ENCODE measurements at regions not wholly inside any gene's neighbourhood (a gene's known extent, or its start where the extent isn't known, plus 50 kb on each side); places are given as distances from the start of the nearest gene placed in this dataset.
"Not testable (repeated sequence)": the region's sequence is repeated elsewhere in the genome, so short reads cannot be mapped to it uniquely, and the experiment has no call there.

DNA sequence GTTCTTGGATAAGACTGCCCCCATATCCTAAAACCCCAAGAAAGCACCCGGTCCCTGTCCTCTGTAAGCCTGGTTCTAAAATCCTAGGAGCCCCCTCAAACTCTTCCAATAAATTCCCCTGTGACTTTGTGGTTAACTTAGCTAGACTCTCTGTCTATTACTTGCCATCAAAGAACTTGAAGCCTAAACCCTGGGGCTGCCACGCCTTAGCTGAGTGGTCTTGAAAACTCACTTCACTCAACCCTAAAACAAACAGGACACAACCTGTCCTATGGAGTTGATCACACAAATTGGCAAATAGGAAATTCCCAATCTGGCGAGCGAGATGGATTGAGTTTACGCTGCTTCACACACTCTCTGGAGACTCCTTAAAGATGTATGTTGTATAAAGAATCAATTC, 191.4 kb upstream of the SVIL start:
- Mint-ChIP-seq H3K27me3 (peaks cover 2% of the 10 kb centered on the region), H3K9me3 (peaks cover 9% of the 10 kb centered on the region), H3K36me3 (ENCODE audit: low read depth) (no peaks in the 10 kb centered on the region), H3K4me3 (no peak overlapping the region), H3K4me1 (peaks cover 2% of the 10 kb centered on the region), H3K27ac (no peak overlapping the region)
- DNase-seq (no peak), ATAC-seq (no peak)

DNA sequence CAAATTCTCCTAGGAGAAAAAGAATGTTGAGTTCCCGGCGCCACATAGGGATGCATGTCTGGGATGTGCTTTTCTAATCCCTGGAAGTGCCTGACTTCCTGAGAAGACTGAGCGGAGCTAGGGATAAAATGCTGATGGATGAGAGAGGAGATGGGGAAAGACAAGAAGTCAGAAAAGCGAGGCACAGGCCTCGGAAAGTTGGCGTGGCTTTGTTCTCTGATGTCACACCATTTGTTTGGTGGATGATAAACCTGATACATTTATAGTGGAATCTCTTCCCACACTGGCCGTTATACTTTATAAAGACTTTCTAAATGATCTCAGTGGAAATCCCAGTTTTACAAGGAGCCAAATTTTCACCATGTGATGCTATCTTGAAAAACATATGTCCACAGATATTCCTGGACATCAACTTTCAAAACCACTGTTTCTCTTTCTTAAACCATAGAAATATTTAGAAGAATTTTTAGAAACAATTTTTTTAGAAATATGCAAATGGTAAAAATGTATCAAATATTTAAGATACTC, 188.8 kb upstream of the SVIL start:
- ATAC-seq (no peak), DNase-seq (no peak)
- H3K27me3 Mint-ChIP-seq, result peaks cover 2% of the 10 kb centered on the region
- H3K4me3 Mint-ChIP-seq, result no peak overlapping the region
- H3K27ac Mint-ChIP-seq, result no peak overlapping the region
- peaks cover 2% of the 10 kb centered on the region for H3K4me1 Mint-ChIP-seq
- no peaks in the 10 kb centered on the region for H3K9me3 Mint-ChIP-seq
- H3K36me3 Mint-ChIP-seq (ENCODE audit: low read depth), result no peaks in the 10 kb centered on the region

DNA sequence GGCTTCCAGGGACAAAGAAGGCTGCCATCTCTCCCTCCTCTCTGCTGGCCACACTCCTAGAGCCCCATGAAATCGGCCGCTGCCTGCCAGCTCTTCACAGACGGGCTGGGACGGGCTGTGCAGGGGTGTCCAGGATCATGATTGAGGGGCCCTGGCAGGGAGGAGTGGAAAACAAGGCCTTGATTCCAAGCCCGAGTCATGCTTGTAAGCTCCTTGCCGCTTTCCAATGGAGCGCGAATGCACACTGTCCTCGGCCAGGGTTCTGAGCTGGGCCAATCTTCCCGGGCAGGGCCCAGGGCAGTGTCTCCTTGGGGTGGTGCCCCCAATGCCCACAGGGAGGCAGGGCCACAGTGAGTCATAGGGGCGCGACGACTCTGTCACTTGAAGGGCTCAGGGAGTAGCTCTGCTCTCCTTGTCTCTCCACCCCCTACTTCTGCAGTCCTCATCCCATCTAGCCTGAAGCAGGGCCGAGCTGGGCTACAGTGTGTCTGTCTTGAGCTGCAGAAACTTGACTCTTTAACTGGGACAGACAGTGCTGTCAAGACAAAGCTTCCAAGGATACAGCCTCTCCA, 186.2 kb upstream of the SVIL start:
- H3K9me3 Mint-ChIP-seq, result no peaks in the 10 kb centered on the region
- no peaks in the 10 kb centered on the region for H3K36me3 Mint-ChIP-seq (ENCODE audit: low read depth)
- peaks cover 9% of the 10 kb centered on the region for H3K27me3 Mint-ChIP-seq
- no peak overlapping the region for H3K4me3 Mint-ChIP-seq
- no peak overlapping the region for H3K27ac Mint-ChIP-seq
- DNase-seq, result no peak
- no peak for ATAC-seq
- no peaks in the 10 kb centered on the region for H3K4me1 Mint-ChIP-seq

- DNase-seq (no peak), ATAC-seq (no peak)
- H3K27ac Mint-ChIP-seq, result no peak overlapping the region
- peaks cover 12% of the 10 kb centered on the region for H3K27me3 Mint-ChIP-seq
- H3K9me3 Mint-ChIP-seq, result no peaks in the 10 kb centered on the region
- peaks cover 7% of the 10 kb centered on the region for H3K4me1 Mint-ChIP-seq
- H3K4me3 Mint-ChIP-seq, result no peak overlapping the region
- H3K36me3 Mint-ChIP-seq (ENCODE audit: low read depth), result no peaks in the 10 kb centered on the region
Measured at GRCh38 chr10:29816801-29817558, 182.2 kb upstream of the SVIL start.

GRCh38 chr10:29815572-29815971, 180.8 kb upstream of the SVIL start:
- no peaks in the 10 kb centered on the region for H3K9me3 Mint-ChIP-seq
- DNase-seq (no peak), ATAC-seq (no peak)
- no peaks in the 10 kb centered on the region for H3K36me3 Mint-ChIP-seq (ENCODE audit: low read depth)
- no peak overlapping the region for H3K27ac Mint-ChIP-seq
- peaks cover 12% of the 10 kb centered on the region for H3K27me3 Mint-ChIP-seq
- H3K4me1 Mint-ChIP-seq, result peaks cover 19% of the 10 kb centered on the region
- no peak overlapping the region for H3K4me3 Mint-ChIP-seq

DNA sequence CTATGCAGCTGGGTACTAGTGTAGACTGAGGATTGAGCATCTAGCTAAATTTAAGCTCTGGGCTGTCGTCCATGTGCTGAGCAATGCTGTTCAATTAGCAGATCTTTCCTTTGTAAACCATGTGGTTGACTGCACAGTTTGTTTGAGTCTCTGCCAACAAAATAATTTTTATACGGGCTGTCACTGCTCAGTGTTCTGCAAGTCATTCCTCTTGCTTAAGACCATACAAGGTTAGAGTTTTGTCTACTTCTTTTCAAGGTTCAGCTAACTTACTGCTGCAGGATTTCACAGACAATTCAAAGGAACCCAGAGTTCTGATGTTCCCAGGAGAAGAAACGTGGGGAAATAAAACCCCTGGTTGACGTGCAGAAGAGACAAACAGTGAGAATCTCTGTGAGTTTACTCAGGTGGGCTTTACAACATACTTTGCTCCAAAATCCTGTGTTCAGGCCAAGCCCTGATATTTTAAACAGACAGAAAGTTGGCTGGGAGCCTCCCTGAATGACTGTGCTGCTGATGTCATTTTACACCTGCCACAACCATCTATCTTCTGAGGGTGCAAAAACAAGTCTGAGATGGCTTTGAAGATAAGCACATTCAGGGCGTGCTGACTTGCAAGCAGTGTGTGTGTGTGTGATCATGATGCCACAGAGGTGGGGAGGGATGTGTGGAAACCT, 177.1 kb upstream of the SVIL start:
- Mint-ChIP-seq H3K4me3 (no peak overlapping the region), H3K36me3 (ENCODE audit: low read depth) (no peaks in the 10 kb centered on the region), H3K27ac (peak overlapping the region; percentile 39), H3K4me1 (peaks cover 25% of the 10 kb centered on the region), H3K27me3 (peaks cover 15% of the 10 kb centered on the region), H3K9me3 (no peaks in the 10 kb centered on the region)
- DNase-seq (peak; percentile 2), ATAC-seq (peak; percentile 72)

DNA sequence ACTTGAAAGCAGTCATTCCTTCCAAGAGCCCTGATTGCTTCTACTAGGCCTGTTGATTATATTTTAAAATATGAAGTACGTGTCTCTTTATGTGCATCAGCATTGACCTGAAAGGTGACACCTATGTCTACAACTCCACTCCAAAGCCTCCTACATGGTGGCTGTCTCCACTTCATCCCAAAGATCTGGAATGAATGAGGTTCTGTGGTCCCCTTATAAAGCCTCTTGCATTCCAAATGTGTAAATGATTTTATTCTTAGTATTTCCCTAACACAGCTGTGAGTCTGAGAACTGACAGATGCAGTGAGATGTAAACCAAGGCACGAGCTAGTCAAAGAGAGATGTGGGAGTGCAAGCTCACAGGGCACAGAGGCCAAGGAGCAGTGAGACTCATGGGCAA, 176.0 kb upstream of the SVIL start:
- H3K27ac Mint-ChIP-seq, result no peak overlapping the region
- H3K4me1 Mint-ChIP-seq, result peaks cover 25% of the 10 kb centered on the region
- DNase-seq (no peak), ATAC-seq (no peak)
- no peaks in the 10 kb centered on the region for H3K9me3 Mint-ChIP-seq
- H3K4me3 Mint-ChIP-seq, result no peak overlapping the region
- no peaks in the 10 kb centered on the region for H3K36me3 Mint-ChIP-seq (ENCODE audit: low read depth)
- H3K27me3 Mint-ChIP-seq, result peaks cover 12% of the 10 kb centered on the region

DNA sequence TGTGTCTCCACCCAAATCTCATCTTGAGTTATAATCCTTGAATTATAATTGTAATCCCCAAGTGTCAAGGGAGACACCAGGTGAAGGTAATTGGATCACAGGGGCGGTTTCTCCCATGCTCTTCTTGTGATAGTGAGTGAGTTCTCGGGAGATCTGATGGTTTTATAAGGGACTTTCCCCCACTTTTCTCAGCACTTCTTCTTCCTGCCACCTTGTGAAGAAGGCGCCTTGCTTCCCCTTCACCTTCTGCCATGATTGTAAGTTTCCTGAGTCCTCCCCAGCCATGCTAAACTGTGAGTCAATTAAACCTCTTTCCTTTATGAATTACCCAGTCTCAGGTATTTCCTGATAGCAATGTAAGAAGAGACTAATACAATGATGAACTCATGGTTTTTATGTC, 175.5 kb upstream of the SVIL start:
- not testable (repeated sequence) for H3K27ac Mint-ChIP-seq; DNase-seq; H3K4me3 Mint-ChIP-seq; ATAC-seq; H3K36me3 Mint-ChIP-seq (ENCODE audit: low read depth); H3K9me3 Mint-ChIP-seq
- Mint-ChIP-seq H3K4me1 (peaks cover 25% of the 10 kb centered on the region), H3K27me3 (peaks cover 10% of the 10 kb centered on the region)

DNA sequence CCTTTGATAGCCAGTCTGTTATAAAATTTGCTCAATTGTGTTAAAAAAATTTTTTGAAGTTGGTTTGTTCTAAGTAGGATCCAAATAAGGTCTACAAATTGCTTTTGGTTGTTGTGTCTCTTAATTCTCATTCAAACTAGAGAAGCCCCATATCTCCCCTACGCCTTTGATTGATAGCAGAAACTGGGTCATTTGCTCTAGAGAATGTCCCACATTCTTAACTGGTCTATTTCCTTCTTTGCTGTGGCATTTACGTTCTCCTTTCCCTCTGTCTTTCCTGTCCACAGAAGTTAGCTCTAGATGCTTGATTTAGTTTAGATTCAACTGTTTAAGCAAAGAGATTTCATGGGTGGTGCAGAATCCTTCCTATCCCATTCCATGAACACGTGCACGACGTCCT, 174.6 kb upstream of the SVIL start:
- peaks cover 15% of the 10 kb centered on the region for H3K27me3 Mint-ChIP-seq
- H3K27ac Mint-ChIP-seq, result no peak overlapping the region
- H3K9me3 Mint-ChIP-seq, result peaks cover 5% of the 10 kb centered on the region
- no peaks in the 10 kb centered on the region for H3K36me3 Mint-ChIP-seq (ENCODE audit: low read depth)
- H3K4me3 Mint-ChIP-seq, result no peak overlapping the region
- DNase-seq, result no peak
- ATAC-seq, result no peak
- H3K4me1 Mint-ChIP-seq, result peaks cover 30% of the 10 kb centered on the region

GRCh38 chr10:29807163-29807806, 172.5 kb upstream of the SVIL start:
- Mint-ChIP-seq H3K27me3 (peaks cover 12% of the 10 kb centered on the region), H3K9me3 (peaks cover 5% of the 10 kb centered on the region), H3K4me1 (peaks cover 37% of the 10 kb centered on the region), H3K4me3 (no peak overlapping the region), H3K27ac (no peak overlapping the region), H3K36me3 (ENCODE audit: low read depth) (no peaks in the 10 kb centered on the region)
- DNase-seq (no peak), ATAC-seq (no peak)

GRCh38 chr10:29806350-29806788, 171.6 kb upstream of the SVIL start:
- Mint-ChIP-seq H3K4me3 (no peak overlapping the region), H3K9me3 (peaks cover 8% of the 10 kb centered on the region), H3K36me3 (ENCODE audit: low read depth) (peaks cover 2% of the 10 kb centered on the region), H3K27me3 (peaks cover 13% of the 10 kb centered on the region), H3K27ac (no peak overlapping the region), H3K4me1 (peaks cover 28% of the 10 kb centered on the region)
- DNase-seq (no peak), ATAC-seq (no peak)

GRCh38 chr10:29805134-29805723, 170.5 kb upstream of the SVIL start:
- H3K4me1 Mint-ChIP-seq, result peaks cover 18% of the 10 kb centered on the region
- H3K9me3 Mint-ChIP-seq, result peaks cover 8% of the 10 kb centered on the region
- peaks cover 13% of the 10 kb centered on the region for H3K27me3 Mint-ChIP-seq
- DNase-seq, result no peak
- no peak overlapping the region for H3K27ac Mint-ChIP-seq
- H3K36me3 Mint-ChIP-seq (ENCODE audit: low read depth), result peaks cover 2% of the 10 kb centered on the region
- H3K4me3 Mint-ChIP-seq, result no peak overlapping the region
- ATAC-seq, result no peak

GRCh38 chr10:29804025-29804852, 169.5 kb upstream of the SVIL start:
- peak; percentile 4 for DNase-seq

More at GRCh38 chr10:29804025-29804852, 169.5 kb upstream of the SVIL start:
- no peak overlapping the region for H3K27ac Mint-ChIP-seq
- peaks cover 2% of the 10 kb centered on the region for H3K36me3 Mint-ChIP-seq (ENCODE audit: low read depth)
- H3K4me3 Mint-ChIP-seq, result no peak overlapping the region
- H3K27me3 Mint-ChIP-seq, result peaks cover 13% of the 10 kb centered on the region
- peak; percentile 52 for ATAC-seq
- H3K9me3 Mint-ChIP-seq, result peaks cover 8% of the 10 kb centered on the region
- peaks cover 15% of the 10 kb centered on the region for H3K4me1 Mint-ChIP-seq
